ENCODE measurements at regions not wholly inside any gene's neighbourhood (a gene's known extent, or its start where the extent isn't known, plus 50 kb on each side); places are given as distances from the start of the nearest gene placed in this dataset.

DNA sequence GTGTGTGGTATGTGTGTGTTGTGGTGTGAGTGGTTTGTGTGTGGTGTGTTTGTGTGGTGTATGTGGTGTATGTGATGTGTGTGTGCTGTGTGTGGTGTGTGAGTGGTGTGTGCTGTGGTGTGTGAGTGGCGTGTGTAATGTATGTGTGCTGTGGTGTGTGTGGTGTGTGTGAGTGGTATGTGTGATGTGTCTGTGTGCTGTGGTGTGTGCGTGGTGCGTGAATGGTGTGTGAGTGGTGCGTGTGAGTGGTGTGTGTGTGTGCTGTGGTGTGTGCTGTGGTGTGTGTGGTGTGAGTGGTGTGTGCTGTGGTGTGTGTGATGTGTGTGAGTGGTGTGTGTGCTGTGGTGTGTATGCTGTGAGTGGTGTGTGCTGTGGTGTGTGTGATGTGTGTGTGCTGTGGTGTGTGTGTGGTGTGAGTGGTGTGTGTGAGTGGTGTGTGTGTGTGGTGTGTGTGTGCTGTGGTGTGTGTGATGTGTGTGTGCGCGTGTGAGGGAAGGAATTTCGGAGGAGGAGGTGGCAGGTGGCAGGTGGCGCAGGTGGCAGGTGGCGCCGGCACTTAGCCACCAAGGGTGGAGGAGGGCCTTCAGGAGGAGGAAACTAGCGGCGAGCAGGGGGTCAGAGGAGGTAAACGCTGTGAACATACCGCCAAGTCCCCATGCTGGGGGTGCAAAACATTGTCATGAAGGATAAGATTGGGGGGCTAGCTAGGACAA, 191.8 kb downstream of the MELK start:
- TF ChIP-seq POLR2AphosphoS5 (IDR thresholded peaks at IDR 0.05; ENCODE audit: low read depth, low read length) (no peak), TAF1 (IDR thresholded peaks at IDR 0.05; ENCODE audit: borderline replicate concordance, low read depth, low read length) (no peak)

All from GM12892 (cell line).